ENCODE measurements at regions not wholly inside any gene's neighbourhood (a gene's known extent, or its start where the extent isn't known, plus 50 kb on each side); places are given as distances from the start of the nearest gene placed in this dataset.
"Not testable (repeated sequence)": the region's sequence is repeated elsewhere in the genome, so short reads cannot be mapped to it uniquely, and the experiment has no call there.

DNA sequence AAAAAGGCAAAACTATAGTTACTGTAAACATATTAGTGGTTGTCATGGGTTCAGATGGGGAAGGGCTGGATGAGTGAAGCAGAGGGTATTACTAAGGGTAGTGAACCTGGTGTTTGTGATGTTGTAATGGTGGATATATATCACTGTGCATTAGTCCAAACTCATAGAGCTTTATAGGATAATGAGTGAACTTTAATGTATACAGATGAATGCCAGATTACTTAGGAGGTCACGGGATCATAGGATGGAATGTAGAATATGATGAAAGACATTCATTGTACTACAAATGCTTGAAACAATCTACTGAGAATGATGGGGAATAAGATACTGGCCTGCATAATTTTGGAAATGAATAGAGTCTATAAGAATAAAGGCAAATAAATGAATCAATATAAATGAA lies 226.7 kb upstream of the ZNF804A start:
- DNase-seq: no peak

DNA sequence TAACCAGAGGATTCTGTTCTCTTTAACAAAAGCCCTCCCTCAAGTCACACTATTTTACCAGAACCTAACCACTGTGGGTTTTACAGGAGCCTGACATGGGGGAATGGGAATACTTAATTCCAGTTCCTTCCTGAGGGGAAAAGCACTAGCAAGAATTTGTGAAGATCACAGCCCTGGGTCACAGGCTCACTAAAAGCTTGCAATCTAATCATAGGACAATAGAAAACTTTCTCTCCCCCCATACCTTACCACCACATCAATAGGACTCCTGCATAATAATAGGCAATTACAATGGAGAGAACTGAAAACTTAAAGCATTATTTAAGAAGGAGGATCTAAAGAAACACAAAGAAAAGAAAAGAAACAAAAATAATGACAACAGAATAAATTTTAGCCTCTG lies 225.8 kb upstream of the ZNF804A start:
- no peak for DNase-seq

DNA sequence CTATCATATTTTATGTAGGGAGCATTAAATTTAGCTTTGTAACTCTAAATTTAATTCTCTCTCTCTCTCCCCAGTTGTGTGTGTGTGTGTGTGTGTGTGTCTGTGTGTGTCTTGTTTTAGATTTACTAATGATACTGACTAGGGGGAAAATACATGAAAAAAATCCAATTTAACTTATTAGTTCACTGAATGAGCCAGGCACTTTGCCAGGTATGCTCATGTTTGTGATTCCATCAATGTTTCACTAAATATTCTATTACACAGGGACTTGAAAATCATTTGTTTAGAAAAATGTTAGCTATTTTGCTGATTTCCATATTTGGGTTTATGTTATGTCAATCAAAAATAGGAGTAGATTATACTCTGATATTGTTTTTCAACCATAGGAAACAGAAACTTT lies 203.7 kb upstream of the ZNF804A start:
- no peak for DNase-seq

DNA sequence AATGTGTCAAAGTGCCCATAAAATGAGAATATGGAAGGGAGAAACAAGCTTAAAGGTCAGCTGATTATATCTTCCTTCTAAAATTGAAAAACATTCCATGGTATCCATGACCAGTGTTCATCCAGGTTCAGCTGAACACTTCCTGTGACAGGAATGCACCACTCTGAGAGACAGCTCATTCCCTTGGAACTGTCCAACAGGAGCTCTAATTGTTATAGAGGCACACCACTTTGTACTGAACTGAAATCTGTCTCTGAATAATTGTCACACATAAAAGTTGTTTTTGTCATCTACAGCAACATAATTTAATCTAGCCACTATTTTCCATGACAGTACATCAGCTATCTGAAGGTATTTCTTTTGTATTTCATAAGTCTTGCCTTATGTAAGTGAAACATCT lies 195.9 kb upstream of the ZNF804A start:
- DNase-seq: no peak

DNA sequence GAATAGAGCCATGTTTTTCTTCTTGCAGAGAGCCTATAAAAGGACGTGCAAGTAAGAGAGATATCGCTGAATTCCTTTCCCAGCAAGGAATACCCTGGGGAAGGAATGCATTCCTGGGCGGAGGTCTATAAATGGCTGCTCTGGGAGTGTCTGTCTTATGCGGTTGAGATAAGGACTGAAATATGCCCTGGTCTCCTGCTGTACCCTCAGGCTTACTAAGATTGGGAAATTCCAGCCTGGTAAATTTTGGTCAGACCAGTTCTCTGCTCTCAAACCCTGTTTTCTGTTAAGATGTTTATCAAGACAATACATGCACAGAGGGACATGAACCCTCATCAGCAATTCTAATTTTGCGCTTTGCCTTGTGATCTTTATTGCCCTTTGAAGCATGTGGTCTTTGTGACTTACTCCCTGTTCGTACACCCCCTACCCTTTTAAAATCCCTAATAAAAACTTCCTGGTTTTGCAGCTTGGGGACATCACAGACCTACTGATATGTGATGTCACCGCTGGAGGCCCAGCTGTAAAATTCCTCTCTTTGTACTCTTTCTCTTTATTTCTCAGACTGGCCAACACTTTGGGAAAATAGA lies 191.2 kb upstream of the ZNF804A start:
- DNase-seq: not testable (repeated sequence)

DNA sequence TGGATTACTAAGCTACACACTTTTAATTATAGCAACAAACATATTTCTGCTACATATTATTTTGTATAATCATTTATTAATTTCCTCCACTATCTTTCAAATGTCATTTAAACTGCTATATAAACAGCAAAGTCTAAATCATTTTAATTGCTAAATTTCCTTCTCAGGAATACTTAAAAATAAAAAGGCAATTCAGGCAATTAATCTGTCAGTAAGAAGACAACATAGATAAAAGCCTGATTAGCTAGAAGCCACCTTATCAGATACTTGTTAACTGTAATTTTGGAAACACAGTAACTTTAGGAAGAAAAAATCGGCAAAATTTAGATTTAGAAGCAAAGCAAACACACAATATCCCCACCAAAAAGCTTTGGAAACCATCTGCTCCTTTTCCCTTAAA lies 188.2 kb upstream of the ZNF804A start:
- DNase-seq: no peak

DNA sequence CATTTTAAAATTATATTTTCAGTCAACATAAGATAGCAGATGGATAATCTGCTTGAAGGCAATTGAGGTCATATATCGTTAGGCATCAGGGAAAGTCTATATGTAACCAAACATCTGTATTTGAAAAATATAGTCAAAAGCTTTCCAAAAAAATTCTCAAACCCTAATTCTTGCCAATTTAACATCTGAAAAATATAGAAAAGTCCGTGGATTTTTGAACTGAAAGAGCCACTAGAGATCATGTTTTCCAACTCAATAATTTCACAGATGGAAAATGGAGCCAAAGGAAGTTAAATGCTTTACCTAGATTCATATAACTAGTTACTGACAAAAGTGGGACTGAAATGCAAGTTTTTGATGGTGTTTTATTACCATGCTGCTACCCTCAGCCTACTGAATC lies 185.1 kb upstream of the ZNF804A start:
- no peak for DNase-seq

DNA sequence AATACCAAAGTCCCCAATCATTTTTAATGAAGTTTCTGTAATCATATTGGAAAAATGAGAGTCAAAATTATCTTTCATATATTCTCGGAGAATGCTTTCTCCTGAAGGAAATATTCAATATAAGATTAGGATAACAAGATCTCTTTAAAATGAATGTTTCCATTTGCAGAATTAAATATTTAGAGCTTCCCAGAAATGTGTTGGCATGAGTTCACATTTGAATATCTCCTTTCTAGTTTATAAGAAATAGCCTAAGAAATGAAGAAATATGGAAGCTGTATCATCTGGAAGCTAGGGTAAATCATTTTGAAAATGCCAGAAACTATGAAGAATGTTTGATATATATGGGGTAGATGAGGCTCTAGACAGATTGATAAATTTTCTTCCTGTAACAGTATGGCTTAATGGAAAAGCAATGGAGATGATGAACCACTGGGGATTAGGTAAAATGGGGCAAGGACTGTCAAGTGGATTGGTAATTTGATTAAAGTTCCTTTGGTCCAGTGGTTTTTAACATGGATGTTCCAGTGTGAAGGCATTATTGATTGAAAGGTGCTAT lies 184.6 kb upstream of the ZNF804A start:
- DNase-seq: no peak

DNA sequence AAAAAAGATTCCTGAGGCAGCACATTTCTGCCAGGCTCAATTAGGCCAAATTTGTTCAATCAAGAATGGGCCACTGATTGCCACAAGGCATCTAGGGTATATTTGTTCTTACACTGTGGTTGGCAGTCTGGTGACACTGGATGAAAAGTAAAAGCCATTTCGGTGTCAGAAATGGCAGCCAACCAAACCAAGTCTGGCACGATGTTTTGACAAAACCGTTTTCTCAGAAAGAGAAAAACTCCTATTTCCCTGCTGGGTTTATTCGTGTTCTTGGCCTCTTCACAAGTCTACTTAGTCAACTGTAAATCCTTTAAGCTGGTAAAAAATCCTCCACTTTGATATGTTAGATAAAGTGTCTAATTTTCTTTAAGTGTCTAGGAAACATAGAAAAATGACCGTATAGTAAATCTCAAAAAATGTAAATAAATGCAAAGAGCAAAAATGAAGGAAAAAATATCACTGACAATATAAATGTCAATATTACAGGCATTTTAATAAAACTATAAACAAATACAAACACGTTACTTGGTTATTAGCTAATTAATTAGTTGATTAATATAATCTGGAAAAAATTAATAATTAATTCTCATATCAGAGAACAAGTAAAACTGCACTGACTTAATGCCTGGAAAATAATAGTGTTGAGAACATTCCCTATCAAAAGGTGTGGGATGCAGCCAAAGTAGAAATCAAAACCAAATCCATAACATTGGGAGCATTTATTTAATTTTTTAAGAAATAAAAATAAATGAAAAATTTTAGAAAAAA lies 182.0 kb upstream of the ZNF804A start:
- no peak for DNase-seq

DNA sequence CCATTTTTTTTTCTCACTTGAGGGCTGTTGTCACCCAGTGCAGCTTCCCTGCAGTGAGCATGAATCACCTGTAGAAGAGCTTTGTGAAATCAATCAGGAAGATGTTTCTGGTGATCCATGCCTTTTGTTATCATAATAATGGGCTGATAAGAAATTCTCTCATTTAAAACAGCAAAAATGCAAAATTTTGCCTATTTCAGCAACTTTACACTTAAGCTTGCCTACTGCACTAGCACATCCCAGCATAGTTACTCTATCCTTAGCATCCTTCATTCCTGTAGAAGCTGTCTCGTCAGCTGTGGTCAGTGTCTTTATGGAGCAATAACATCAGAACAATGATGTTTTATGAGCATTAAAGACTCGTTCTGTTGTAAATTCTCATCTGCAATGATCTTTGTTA lies 178.6 kb upstream of the ZNF804A start:
- no peak for DNase-seq

DNA sequence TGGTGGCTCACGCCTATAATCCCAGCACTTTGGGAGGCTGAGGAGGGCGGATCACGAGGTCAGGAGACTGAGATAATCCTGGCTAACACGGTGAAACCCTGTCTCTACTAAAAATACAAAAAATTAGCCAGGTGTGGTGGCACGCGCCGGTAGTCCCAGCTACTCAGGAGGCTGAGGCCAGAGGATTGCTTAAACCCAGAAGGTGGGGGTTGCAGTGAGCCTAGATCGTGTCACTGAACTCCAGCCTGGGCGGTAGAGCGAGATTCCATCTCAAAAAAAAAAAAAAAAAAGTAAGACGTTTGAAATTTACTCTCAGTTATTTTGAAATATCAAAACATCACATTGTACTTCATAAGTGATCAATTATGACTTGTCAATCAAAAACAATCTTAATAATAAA lies 176.9 kb upstream of the ZNF804A start:
- DNase-seq: not testable (repeated sequence)

DNA sequence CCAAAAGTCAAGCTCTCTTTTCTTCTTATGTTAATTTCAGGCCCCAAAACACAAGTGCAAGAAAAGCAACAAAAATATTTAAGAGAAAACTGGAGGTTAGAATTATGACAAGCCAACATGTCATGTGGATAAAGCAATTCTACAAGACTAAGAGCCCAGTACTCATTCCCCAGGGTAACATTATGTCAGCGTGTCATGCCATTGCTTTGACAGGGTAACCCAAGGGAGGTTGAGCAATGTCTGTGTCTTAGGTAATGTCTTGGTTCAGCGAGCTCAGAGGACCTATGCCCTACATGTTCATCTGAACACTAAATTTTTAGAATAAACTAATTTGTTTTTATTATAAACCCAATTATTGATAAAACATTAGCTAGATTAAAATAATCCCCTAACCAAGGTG lies 173.2 kb upstream of the ZNF804A start:
- no peak for DNase-seq

DNA sequence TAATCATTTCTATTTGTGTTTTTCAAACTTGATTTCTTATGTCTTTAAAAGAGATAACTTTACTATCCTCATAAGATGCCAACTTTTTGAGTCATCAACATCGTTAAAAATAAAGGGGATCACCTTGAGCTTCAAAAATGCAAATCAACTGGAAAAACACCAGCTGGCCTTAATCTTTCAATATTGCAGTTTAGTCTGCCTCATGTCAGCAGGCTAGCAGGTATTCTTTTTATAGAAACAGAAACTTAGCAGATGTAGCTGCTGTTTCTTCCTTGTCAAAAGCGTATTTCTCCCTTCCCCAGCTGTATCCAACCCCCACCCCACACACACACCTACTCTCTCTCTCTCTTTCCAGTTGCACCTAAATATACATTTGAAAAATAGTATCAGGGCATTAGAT lies 154.1 kb upstream of the ZNF804A start:
- no peak for DNase-seq

DNA sequence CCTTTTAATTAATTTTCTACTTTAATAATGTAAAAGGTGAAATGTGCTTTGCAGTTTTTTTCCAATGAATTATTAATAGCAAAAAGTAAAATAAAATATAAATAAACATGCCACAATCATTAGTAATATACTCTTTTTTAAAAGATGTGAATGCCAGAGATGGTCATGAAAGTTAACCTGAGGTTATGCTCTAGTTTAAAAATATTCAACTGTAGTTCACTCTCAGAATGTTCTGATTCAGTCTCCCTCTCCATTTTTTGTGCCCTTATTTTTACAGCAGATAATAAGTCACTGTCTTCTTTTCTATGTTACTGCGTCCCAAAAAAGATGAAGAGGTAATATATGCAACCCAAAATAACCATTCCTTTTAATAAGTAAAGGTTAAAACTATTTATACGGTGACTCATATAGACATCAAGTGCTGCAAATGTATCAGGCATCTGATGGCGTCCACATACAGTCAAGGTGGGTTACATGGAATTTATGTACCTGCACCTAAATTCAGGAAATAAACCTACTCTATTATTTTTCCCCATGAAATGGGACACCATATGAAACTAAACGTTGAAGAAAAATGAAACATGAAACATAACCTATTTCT lies 153.6 kb upstream of the ZNF804A start:
- DNase-seq: no peak

DNA sequence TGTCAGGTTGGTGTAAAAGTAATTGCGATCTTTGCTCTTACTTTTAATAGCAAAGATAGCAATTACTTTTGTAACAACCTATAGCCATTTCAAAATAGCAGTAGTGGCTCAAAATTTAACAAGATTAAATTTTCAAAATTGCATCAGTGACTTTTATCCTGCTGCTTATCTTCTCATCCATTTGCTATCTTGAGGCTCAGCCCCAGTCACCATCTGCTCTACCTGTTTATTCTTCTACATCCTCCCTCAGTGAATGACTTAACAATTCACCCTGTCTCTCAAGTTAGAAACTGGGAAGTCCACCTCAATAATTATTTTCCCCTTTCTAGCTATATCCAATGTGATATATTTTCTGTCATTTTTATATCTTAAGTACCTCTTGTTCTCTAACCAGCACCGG lies 148.6 kb upstream of the ZNF804A start:
- no peak for DNase-seq

DNA sequence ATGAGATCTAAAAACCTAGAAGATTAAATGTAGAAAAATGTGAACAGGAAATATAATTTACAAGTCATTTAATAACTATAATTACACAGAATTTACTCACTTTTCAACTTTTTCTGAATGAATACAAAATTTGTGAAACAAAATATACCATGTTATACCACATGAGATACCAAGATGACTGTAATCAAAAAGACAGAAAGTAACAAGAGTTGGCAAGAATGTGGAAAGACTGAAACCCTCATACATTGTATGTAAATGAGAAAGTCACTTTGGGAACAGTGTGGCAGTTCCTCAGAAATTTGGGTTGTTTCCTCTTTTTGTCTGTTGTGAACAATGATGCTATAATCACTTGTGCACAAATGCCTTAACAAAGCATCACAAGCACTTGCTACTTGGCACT lies 145.4 kb upstream of the ZNF804A start:
- no peak for DNase-seq

DNA sequence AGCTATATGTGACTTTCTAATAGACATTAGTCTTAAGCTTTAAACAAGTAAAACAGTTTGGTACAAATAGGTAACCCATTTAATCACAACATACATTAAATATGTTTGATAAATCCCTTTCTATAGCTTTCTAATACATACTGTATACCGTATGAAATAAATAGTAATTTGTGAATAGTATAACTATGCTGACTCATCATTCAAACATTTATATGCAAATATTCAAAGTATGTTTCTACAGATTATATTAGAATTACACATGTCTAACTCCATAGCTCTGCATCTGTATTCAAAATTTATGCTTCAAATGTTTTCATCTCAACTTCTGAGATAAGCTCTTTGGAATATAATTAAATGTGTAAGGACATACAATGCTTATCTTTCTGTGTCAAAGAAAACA lies 142.7 kb upstream of the ZNF804A start:
- DNase-seq: no peak

DNA sequence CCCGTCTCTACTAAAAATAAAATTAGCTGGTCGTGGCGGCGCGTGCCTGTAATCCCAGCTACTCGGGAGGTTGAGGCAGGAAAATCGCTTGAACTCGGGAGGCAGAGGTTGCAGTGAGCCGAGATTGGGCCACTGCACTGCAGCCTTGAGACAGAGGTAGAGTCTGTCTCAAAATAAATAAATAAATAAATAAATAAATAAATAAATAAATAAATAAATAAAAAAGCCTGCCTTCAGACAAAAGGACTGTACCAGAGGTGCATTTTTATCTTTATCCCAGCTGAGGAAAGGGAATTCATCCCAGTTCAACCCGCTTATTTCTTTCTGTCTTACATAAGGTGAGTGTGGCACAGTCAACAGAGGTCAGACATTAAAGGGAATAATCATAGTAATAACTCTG lies 141.6 kb upstream of the ZNF804A start:
- DNase-seq: not testable (repeated sequence)

DNA sequence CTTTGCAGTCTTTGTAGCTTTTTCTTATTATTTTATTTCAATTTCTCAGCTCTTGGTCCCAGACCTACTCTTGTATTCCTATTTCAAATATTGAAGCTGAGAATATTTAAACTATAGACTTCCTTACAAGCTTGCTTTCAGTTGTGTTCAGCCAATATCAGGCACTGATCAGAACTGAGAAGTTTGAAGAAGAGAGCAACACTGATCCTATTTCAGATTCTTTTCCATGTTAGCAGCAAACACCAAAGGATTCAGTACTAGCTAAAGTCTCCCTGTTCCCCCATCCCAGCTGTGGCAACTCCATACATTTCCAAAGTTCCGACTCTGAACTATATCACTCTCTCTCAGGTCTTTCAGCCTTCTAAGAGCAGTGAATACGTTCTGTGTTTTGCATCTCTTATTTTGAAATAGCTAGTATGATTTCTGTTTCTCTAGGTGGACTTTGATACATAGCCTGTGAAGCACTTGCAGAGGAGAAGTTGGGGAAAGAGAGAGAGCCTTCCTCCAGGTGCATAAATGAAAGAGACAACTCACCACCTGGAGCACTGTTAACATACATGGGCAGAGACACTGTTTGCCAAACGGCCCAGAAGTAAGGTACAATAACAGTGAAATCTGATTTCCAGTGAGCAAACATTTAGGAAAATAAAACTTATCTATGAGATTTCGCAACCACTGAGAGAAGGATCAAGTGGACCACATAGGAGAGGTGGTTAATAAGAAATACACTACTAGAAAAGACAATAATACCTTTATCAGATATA lies 135.0 kb upstream of the ZNF804A start:
- DNase-seq: no peak

DNA sequence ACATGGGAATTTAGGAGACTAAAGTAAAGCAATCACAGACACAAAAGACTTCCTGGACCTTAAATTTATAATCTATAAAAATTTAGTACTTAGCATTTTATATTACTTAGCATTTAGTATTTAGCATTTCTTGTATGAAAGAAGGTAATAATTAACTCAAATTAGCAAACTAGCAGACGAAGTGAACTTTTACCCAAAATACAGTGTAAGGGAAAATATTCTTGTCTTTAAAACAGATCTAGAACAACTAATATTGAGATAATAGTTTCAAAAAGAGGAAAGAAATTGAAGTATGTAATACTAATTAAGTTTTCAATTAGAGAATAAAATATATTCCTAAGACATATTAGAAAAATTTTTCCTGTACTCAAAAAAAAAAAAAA lies 134.5 kb upstream of the ZNF804A start:
- no peak for DNase-seq

DNA sequence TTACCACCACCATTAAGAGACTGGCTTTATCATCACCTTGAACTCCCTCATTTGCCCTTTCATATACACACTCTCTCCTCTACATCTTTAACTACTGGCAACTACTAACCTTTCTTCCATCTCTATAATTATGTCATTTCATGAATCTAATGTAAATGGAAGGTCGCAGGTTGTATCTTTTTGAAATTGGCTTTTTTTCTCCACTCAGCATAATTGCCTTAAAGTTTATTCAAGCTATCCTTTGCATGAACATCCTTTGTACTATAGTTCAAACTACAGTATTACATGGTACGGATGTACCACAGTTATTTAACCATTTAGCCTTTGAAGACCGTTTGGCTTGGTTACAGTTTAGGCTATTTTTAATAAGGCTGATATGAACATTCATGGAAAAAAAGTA lies 129.5 kb upstream of the ZNF804A start:
- DNase-seq: no peak

DNA sequence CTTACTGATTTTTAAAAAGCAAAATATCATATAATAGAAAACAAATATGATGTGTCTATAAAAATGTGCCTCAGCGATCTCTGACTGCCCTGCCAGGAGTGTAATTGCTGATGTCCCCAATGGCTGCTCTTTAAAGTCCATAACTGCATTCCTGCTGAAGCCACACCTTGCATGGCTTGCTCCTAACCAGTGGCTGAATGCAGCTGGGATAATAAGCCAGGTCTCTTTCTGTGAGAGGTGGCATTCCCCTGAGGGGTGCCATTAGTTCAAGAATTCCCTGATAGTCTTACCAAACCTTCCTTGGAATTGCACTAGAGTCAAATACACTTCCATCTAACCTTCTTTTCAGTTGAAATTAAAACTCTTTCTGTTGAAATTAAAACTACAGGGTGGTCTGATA lies 125.8 kb upstream of the ZNF804A start:
- DNase-seq: no peak

DNA sequence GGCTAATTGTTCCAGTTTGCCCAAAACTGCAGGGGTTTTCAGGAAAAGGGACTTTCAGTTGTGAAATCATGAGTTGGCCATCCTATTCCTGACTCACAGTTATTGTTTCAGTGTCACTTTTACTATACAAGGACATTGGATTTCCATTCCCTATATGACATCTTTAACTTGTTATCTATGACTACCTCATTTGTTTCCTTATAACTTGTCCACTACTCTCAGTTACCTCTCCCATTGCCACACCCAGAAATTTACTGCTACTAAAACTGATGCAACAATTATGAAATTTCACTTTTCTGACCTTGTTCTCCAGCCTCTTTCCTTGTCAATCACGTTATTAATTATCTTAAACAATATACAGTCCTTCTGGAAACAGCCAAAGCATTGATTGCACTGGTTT lies 116.5 kb upstream of the ZNF804A start:
- DNase-seq: no peak

DNA sequence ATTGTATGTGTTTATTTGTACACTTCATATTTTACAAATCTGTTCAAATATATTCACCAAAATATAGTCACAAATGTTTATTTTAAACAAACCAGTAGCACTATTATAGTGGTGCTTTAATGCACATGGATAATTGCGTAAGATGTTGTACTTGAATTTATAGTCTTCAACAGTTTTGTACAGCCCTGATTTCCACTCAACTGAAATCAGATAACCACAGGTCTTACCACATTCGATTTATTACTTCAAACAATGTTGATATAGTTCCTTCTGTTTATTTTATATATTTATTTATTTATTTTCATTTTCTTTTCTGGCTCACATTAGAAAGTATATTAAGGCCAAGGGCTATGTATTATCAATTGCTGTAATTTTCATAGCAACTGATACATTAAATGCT lies 99.4 kb upstream of the ZNF804A start:
- no peak for DNase-seq

All from activated CD4-positive, alpha-beta T cell treated with anti-CD3 and anti-CD28 coated beads, Interleukin-2, Interleukin-6, amounts not matched to agents 100 ng/mL and 50 ng/mL, durations not matched to agents 16 hours and 8 hours (primary cell).